ELR (cell line): ENCODE measurements at regions not wholly inside any gene's neighbourhood (a gene's known extent, or its start where the extent isn't known, plus 50 kb on each side); places are given as distances from the start of the nearest gene placed in this dataset.

Experiments used
- DNase-seq: peaks from one replicate; pipeline ENCODE4 v3.0.0-alpha.2; 2015; ENCODE audit warnings: low read depth

DNA sequence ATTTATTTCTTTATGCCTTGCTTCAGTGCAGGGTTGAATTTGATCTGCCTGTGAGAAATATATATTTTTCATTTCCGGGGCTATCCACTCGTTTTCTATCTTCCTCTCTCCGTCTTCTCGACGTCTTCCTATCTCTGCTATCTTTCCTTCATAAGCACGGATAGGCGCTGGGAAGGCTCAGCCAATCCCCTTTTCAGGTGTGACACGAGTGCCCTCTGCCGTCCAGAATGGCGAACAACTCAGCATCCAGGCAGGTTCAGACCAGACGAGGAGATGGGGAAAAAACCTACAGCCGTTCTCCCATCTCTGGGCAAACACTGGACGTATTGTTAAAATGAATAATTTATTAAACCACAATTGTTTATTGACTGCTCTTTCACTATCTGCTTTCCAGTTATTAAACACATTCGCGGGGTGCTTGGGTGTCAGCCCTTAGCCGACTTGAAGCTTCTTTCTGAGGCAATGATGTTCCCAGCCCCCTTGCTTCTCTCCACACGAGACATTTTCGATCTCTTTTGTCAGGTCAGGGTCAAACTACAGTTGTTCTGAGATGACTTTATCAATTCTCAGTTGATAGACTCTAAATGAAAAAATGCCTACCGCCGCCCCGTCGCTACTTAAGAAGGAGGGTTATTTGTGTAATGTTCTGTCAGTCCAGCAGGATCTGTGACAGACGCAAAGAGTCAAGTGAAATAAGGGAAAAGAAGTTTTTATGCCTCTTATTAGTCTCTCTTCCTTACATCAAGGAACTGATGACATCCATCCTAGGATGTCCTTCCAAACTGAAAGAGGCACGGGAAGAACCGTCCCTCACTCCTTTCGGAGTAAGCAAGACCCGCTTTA is 96.3 kb upstream of the NOCT start:
- DNase-seq, result peak; percentile 76

DNA sequence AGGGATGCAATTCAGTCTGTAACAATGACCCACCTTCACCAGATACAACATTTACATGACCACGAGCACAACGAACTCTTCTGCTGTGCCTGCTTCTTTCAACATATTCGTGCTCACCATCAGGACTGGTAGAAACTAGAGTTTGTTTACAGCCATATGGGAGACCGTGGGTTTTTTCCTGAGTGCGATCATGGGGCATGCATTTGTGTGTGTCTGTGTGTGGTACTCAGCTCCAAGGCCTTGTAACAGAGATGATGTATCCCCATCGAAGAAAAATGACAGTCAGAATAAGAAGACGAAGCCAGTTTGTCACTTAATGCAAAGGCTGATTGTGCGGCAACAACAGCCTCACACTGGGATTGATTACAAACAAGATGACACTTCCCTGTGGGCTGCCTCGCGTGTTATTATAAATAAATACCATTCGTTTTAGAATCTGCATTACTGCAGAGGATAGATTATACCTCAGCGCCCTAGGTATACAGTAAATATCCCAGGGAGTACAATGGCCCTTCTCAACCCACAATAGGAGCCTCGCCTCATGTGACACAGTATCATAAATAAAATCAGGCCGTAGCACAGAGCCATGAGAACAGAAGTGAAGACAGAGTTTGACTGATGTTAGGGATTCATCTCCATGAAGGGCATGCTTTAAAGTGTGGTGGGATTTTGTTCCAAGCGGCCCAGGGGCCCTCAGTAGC is 97.3 kb upstream of the NOCT start:
- no peak for DNase-seq

DNA sequence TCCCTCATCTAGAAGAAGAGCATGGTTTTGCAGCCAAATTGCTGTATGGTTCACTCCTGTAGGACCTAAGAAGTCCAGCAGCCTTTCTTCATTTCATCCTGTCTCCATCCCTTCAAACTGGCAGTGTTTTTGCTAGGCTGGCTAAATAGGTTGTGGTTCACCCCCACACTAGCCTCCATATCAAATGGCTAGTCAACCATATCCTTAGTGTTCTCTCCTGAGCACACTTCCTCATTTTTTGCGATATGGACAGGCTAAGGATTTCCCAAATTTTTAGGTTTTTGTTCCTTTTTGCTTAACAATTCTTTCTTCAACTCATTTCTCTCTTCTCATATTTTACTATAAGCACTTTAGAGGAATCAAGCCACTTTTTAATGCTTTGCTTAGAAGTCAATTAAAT is 98.8 kb upstream of the NOCT start:
- DNase-seq, result no peak

DNA sequence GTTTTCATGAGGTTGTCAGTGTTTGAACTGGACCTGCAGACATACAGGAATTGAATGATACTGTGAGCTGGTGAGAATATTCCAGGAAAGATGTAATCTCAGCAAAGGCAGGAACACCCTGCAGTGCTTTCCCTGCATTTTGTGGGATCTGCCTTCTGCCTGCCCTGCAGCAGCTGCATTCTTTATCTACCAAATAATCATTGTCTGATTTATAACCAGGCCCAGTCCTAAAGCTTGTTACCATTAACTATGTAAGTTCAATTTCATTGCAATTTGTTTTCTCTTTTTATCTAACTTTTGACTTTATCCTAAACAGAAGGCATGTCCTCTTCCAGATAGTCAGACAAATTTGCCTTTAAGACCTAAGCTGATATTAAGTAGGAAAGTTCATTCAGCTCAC is 99.8 kb upstream of the NOCT start:
- DNase-seq, result no peak

DNA sequence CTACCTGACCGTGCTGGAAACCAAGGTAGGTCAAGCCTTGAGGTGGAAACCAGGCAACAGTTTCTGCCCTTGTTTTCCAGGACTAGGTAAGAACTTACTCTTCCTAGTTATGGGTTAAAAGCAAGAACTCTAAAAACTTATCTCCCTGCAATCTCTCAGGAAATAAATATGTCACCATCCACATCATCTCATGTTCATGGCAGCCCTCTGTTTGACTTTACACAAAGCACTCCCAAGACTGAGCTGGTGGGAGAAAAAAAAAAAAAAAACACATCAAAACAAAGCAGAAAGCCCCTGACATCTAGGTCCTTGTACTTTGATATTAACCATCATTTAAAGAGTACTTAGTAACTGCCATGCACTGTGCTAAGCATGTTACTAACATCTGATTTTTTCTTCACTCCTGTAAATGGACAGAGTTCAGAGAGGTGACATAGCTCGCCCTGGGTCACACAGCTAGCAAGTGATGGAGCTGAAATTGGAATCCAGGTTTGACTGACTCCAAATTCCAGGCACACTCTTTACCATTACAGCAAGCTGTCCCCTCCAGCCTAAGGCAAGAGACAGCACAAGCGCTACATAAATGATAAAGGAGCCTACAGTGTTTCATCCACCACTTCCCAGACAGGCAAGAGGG is 102.8 kb upstream of the NOCT start:
- DNase-seq, result no peak

DNA sequence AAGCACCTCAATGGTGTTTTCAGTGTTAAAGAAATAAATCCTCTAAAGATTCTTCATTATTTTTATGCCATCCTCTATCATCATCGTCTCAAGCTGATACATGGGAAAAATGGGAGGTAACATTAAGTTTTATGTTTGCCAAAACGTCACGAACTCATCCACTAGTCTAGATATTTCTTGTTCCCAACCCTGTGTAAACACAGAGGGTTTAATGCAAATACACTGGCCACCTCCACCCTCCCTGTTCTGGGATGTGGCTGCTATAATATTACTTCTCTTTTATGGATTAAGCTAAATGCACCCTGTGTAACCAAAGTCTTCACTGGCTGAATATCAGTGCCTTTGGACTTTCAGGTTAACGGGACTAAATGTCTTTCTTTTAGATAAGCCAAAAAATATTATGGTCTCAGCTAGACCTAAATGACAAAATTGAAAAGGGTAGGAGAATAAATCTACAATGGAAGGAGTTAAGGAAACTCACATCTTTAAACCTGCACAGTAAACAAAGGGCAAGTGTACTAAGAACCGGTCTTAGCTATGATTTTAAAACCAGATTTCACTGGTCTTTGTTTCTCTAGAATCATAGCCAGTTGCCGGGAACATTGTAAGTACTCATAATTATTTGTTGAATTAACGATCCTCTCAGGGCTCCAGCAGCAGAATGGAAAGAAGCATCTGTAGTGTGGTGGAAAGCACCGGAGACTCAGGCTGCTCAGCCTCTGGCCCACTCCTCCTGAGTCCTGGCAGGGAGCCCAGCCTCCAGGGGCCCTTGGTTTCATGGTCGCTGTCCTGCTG is 103.5 kb upstream of the NOCT start:
- no peak for DNase-seq

DNA sequence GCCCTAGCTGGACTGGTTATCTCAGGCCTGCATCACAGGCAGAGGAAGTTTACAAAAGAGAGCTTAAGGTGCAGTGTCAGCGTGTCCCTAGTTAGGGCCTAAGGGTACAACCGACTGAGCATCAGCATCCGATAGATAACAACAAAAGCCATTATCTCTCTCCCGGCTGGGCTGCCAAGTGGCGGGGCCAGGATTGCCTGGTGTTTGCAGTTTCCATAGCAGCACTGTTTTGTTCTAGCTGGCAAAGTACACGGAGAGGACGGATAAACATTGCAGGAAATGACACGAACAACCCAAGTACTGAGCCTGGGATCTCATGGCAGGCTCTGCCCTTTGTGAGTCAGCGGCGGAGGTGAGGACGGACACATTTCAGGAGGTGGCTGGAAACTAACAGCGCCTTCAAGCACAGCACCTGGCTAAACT is 104.7 kb upstream of the NOCT start:
- peak; percentile 59 for DNase-seq

DNA sequence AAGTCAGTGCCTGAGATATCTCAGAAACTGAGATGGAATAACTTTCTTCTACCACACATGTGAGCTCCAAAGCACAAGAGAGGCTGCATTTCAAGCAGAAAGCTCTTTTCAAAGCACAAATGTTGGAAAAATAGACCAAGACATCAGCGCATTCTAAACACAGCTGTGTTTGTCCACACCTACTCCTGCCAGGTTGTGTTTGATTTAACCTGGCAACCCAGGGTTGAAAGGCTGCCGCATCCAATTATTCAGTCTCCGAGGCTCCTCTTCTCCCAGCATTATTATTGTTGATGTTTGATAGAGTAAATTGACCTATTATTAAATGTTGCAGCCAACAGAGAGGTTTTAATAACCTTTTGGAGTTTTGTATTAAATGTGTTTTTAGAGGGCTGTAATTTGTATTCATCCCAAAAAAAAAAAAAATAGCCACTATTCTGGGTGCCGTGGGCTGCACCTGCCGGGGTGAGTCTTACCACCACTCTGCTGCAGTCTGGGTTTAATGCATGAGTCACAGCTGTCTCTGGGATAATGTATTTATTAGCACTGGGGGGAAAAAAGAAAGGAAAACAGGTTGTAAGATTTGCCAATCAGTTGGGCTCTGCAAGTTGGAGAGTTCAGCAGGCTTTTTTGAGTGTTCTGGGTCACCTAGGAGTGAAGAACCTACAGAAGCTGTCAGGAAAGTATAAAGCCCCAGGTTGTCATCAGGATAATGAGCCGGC is 105.2 kb upstream of the NOCT start:
- peak; percentile 36 for DNase-seq

DNA sequence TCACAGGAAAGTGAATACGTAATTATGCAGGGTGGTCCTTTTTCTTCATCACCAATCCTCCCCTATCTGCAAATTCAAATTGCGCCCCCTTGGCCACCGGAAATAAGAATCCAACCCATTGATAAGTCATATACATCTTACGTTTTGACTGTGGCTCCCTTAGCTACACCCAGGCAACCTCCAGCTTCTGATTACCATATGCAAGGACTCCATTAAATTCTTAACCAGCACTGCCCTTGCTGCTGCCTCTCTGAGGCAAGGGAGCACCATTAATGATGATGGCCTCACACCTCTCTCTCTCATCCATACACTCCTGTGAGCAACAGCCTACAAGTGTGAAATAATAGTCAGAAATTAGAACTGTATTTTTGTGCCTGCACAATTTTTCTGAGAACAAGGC is 106.0 kb upstream of the NOCT start:
- DNase-seq, result no peak

DNA sequence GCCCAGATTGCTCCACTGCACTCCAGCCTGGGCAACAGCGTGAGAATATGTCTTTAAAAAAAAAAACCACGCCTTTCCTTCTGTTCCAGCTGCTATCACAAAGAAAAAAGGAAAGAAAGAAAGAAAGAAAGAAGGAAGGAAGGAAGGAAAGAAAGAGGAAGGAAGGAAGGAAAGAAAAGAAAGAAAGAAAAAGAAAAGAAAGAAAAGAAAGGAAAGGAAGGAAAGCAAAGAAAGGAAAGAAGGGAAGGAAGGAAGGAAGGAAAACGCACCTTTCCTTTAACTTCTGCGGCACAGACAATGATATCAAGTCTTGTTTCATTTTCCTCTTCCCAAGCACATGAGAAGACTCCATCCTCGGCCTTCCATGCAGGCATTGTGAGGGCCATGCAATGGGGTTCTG is 107.4 kb upstream of the NOCT start:
- no peak for DNase-seq

DNA sequence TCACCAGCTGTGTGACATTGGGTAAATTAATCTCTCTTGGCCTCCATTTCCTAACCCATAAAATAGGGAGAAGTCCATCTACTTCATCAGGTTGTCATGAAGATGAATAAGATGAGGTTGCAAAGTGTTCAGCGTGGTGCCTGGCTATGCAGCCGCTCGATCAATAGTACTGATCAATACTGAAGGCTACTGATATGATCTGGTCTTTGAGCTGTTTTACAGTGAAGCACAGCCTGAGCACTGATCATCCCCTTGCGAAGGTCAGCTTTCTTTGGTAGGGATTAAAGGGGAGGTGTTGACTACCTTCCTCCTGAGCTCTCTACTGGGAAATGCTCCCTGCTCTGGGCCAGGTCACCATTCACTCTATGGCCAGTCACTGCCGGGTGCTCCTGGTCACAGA is 108.4 kb upstream of the NOCT start:
- no peak for DNase-seq

DNA sequence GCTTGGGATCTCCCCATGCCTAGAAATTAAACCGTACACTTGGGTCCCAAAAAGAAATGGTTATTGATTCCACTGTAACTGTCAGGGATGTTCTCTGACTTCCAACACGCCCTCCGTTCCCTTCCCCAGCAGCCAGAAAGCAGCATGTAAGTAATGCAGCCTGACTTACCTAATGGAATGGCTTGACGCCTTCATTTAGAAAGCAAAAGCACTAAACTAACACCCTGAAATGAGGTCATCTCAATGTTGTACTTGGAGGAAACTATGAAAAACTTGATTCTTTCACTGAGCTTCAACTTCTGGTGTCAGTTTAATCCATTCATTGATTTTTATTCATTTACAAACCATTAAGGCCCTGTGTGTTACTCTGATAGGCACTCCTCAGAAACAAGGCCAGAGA is 110.8 kb upstream of the NOCT start:
- no peak for DNase-seq

DNA sequence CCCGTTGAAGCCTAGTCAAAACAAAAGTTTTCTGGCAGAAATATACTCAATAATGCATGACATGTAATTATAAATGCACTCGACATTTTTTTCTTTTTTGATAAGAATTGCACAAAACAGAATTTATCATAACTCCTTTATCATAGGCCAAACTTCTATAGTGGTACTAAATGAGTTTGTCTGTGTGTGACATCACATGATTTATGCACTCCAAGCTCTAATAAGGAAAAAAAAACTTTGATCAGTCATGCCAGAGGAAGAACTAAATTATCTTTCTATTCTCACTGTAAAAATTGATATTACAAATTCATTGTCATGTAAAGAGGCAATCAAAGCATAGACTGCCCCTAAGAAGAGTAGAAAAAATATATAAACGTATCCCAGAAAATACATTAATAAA is 112.4 kb upstream of the NOCT start:
- no peak for DNase-seq

DNA sequence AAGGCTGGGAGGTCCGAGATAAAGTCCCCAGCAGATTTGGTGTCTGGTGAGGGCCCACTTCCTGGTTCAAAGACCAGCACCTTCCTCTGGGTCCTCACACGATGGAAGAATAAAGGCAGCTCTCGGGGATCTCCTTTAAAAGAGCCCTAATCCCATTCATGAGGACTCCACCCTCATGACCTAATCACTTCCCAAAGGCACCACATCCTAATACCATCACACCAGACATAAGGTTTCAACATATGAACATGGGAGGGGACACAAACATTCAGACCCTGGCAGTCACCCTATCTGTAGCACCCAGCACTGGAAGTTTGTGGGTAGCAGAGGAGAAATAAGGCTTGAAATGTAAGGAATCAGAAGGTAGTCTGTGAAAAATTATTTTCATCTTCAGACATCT is 112.9 kb upstream of the NOCT start:
- no peak for DNase-seq

DNA sequence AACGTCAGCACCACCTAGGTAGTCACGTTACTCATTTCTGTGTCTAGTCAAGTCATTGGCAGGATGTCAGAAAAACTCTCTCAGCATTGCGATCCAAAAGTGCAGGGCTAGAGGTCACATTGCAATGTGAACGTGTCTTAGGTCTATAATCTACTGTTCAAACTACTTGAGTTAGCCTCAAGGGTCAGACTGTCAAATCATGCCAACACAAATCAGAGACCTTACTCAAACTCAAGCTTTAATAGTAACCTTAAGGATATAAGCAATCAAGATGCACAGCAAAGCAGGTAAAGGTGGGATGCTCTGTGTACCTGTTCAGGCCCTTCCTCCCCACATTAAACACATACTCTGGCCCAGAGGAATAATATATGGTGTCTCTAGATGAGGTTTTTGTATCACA is 114.4 kb upstream of the NOCT start:
- no peak for DNase-seq

DNA sequence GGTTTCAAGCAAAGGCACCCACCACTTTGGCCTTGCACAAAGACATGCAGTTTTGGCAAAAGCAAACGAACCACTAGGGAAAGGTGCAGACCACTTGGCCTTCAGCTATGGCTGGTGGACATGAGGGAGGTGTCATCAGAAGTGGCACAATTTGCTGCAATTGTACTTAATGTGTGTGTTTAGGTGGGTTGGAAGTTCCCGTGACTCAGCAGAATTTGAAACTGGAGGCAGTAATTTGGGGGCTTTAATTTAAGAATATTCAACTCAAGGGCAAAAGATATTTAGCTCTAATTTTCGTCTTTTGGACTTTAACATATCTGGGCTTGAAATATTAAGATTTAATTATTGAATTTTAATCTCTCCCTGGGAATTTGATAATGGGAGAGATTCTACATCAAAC is 115.6 kb upstream of the NOCT start:
- DNase-seq, result no peak

DNA sequence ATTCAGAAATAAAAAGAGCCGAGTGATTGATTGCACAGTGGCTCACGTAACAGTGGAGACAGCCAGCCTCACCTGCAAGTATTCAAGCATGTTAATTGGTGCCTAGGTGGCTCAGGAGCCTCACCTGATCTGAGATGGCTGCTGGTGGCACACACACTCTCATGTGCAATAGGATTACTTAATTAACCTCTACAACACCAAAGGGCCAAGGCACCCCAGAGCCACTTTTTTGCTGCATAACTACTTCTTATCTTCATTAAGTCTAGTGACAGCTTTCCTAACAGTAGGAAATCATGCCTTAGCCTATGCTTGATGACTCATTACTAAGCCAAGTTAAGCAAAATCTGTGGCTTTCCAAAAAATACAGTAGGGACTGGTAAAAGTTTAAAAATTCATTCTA is 117.3 kb upstream of the NOCT start:
- DNase-seq, result peak; percentile 22

DNA sequence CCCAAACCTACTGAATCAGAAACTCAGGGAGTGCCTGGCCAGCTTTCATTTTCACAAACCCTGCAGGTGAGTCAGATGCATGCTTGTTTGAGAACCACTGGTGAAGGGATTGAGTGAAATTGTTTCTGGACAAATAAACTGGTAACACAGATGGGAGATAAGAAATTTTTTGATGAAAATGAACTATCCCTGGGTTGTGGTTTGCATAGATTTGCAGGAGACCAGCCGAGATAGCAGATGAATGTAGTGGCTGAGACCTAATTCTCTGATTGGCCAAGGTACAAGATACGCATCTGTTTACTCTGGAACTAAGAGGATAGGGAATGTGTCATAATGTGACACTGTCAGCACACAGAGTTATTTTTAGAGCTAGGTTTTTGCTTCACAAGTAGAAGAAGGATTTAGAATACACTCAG is 117.8 kb upstream of the NOCT start:
- peak; percentile 79 for DNase-seq

DNA sequence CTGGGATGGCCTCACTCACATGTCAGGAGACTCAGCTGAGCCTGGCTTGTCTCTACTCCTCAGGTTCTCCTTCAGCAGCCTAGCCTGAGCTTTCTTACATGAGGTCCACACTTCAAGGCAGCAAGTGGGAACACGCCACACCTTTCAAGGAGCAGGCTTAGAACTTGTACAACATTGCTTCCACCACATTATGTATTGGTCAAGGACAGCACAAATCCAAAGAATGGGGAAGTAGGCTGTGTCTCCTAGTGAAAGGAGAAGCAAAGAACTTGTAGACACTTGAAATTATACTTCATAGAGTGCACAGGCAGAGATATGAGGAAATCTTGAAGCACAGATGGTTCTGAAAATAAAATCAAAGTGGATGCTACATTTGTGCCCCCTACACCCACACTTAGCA is 120.9 kb upstream of the NOCT start:
- no peak for DNase-seq

DNA sequence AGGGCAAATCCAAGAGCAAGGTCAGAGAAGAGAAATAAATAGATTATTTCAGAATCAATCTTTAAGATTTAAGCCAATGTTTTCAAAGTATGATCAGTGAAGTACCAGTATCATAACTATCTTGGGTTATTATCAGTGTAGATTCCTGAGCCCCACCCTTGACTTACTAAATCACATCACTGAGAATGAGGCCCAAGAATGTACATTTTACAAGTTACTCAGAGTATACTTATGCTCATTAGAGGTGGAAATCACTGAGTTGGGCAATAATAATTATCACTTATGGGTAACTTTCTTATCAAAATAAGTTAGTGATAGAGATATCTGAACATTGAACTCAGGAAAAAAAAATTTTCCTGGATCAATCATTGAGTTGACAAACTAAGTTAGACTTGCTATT is 121.6 kb upstream of the NOCT start:
- no peak for DNase-seq

DNA sequence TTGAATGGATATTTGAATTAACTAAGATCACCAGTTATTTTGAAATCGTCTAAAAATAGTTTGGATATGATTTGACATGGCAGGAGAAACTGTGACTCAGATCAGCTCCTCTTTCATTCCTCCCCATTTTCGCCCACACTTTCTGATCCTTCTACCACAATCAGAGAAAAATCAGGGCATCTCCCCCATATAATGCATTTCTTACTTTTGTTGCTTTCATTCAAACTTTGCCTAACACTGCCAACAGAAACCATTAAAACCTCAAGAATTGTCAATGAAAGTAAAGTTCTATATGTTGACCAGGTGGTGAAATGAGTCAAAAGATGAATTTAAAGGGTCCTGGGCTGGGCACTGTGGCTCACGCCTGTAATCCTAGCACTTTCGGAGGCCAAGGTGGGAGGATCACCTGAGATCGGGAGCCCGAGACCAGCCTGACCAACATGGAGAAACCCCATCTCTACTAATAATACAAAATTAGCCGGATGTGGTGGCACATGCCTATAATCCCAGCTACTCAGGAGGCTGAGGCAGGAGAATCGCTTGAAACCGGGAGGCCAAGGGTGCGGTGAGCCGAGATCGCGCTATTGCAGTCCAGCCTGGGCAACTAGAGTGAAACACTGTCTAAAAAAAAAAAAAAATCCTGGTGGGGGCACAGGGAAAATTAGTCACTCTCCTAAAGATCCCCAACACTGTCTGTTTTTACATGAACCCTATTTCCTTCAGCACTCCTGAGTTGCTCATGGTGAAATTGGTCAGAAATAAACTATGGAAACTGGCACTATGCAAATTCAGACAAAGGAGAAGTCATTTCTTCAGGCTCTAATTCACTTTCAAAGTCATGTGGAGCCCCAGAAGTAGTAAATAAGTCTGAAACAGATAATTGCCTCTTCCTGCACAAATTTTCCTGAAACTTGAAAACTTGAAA is 122.8 kb upstream of the NOCT start:
- no peak for DNase-seq
